GM12891 (cell line): ENCODE measurements at regions not wholly inside any gene's neighbourhood (a gene's known extent, or its start where the extent isn't known, plus 50 kb on each side); places are given as distances from the start of the nearest gene placed in this dataset.
"Not testable (repeated sequence)": the region's sequence is repeated elsewhere in the genome, so short reads cannot be mapped to it uniquely, and the experiment has no call there.

Experiments used
- DNase-seq: peaks from one replicate; pipeline ENCODE4 v3.0.0; 2011; ENCODE audit warnings: low spot score; ENCODE audit not compliant: insufficient read length
- FAIRE-seq: peaks from 2 replicates; lab custom pipeline; 2011; peaks lifted over from hg19 to GRCh38; lab: Jason Lieb, UNC

- not testable (repeated sequence) for FAIRE-seq, DNase-seq
Measured at GRCh38 chr15:44817797-44818196, 81.5 kb downstream of the TRIM69 start.

GRCh38 chr15:44819331-44819987, 83.1 kb downstream of the TRIM69 start:
- FAIRE-seq, DNase-seq: not testable (repeated sequence)

GRCh38 chr15:44820535-44820934, 84.2 kb downstream of the TRIM69 start:
- FAIRE-seq, DNase-seq: not testable (repeated sequence)

GRCh38 chr15:44820967-44821366, 84.6 kb downstream of the TRIM69 start:
- DNase-seq, FAIRE-seq: not testable (repeated sequence)

GRCh38 chr15:44824277-44825145, 88.2 kb downstream of the TRIM69 start:
- DNase-seq, FAIRE-seq: not testable (repeated sequence)

DNA sequence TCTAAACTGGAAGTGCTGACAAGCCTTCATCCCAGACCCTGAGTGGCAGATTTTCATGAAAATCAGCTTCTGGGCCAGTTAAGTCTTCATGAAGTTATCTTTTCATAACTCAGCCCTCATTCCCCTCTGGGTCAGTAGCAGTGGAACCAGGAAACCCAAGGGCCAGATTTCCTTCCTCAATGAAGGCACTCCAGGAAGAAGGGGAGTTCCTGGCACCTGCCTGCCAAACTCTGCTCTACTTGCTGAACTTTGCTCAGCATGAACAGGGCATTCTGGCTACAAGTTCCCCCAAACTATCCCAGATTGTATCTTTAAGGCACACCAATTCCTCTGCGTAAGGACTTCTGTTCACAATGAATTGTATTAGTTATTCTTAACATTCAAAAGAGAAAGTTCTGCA, 90.3 kb downstream of the TRIM69 start:
- not testable (repeated sequence) for DNase-seq, FAIRE-seq

- not testable (repeated sequence) for DNase-seq, FAIRE-seq
Measured at GRCh38 chr15:44828229-44828914, 92.0 kb downstream of the TRIM69 start.

GRCh38 chr15:44829150-44829549, 92.8 kb downstream of the TRIM69 start:
- not testable (repeated sequence) for DNase-seq, FAIRE-seq

DNA sequence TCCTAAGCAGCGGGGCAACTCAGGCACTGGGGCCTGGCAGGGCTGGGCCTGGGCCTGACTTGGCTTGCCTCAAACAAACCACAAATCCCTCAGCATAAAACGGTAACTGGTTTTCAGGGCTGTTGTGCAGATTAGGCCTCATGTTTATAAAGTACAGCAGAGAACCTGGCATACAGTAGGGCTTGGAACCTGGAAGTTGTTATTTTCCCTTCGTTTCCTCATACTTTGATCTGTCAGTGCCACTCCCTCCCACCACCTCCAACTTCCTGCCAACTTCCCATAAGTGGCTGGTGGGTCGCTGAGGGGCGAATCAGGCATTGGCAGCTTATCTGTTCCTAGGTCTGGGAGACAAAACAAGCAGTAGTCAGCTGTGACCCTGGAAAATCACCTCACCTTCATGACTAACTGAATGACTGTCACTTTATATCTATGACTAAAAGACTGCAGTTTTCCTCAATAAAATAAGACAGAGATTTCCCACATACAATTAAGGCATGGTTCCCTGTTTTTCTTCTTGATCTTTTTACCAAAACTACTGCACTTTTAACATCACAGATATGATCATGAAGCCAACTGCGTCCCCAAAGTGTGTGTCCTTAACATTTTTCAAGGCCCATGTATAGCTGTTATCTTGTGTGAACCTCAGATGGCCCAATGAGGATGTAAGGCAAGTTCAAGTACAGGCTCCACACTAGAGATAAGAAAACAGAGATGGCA, 94.5 kb downstream of the TRIM69 start:
- DNase-seq, FAIRE-seq: not testable (repeated sequence)

- not testable (repeated sequence) for DNase-seq, FAIRE-seq
Measured at GRCh38 chr15:44831409-44831741, 95.0 kb downstream of the TRIM69 start.

GRCh38 chr15:44832133-44832532, 95.8 kb downstream of the TRIM69 start:
- not testable (repeated sequence) for FAIRE-seq, DNase-seq

GRCh38 chr15:44833081-44833480, 96.8 kb downstream of the TRIM69 start:
- DNase-seq, FAIRE-seq: not testable (repeated sequence)

DNA sequence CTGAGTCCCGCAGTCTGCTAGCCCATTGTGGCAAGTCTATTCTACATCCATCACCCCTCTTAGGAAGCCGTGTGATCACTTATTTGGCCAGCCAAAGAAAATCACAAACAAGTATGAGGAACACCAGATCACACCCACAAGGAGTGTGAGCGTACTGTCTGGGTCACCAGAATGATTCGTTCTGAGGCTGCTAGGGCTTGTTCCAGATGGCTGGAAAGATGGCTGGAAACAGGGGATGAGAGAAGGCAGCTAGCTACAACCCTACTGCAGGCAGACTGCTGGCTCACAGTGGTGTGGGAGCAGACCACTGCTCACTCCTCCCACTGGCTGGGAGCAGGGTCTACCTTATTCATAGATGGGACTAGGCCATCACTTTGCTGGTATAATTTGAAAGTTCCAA, 97.4 kb downstream of the TRIM69 start:
- DNase-seq, FAIRE-seq: not testable (repeated sequence)

GRCh38 chr15:44835082-44835481, 98.8 kb downstream of the TRIM69 start:
- FAIRE-seq, DNase-seq: not testable (repeated sequence)
